LNCAP (cell line): ENCODE measurements at regions not wholly inside any gene's neighbourhood (a gene's known extent, or its start where the extent isn't known, plus 50 kb on each side); places are given as distances from the start of the nearest gene placed in this dataset.

Experiments
- TF ChIP-seq, protein P1 (sequence below): fragments of 450-650 bp; IDR thresholded peaks from 2 replicates; pipeline ENCODE4 v1.5.1; 2017; ENCODE audit warnings: mild to moderate bottlenecking

GRCh38 chr6:125480571-125480970 lies 178.8 kb upstream of the HDDC2 start:
- TF ChIP-seq, protein P1, sequence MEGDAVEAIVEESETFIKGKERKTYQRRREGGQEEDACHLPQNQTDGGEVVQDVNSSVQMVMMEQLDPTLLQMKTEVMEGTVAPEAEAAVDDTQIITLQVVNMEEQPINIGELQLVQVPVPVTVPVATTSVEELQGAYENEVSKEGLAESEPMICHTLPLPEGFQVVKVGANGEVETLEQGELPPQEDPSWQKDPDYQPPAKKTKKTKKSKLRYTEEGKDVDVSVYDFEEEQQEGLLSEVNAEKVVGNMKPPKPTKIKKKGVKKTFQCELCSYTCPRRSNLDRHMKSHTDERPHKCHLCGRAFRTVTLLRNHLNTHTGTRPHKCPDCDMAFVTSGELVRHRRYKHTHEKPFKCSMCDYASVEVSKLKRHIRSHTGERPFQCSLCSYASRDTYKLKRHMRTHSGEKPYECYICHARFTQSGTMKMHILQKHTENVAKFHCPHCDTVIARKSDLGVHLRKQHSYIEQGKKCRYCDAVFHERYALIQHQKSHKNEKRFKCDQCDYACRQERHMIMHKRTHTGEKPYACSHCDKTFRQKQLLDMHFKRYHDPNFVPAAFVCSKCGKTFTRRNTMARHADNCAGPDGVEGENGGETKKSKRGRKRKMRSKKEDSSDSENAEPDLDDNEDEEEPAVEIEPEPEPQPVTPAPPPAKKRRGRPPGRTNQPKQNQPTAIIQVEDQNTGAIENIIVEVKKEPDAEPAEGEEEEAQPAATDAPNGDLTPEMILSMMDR, result no peak

- TF ChIP-seq, protein P1, result no peak
Measured at GRCh38 chr6:125481056-125481455, 179.3 kb upstream of the HDDC2 start.

DNA sequence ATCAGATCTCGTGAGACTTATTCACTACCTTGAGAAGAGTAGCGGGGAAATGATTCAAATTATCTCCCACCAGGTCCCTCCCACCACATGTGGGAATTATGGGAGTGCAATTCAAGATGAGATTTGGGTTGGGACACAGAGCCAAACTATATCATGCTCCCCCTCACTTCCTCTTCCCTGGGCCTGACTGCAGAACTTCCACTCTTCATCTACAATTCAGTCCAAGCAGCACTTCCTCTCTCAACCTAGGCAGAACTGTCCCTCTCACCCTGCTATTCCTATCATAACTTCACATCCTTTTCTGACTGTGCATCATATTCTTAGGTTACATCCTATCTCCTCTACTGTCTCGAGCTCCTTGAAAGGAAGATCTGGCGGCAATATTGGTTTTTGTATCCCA lies 184.0 kb upstream of the HDDC2 start:
- TF ChIP-seq, protein P1, result no peak

DNA sequence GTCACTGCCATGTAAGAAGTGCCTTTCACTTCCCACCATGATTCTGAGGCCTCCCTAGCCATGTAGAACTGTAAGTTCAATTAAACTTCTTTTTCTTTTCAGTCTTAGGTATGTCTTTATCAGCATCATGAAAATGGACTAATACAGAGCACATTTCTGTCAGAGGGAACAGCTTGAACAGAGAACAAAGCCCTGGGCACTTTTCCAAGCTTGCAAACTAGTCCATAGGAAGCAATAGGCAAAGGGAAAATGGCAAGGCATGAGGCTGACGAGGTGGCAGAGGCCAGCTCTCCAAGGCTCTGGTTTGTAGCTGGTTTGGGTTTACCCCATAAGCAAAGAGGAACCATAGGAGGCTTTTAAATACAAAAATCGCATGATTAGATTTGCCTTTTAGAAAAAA lies 185.1 kb upstream of the HDDC2 start:
- TF ChIP-seq, protein P1, result no peak

- TF ChIP-seq, protein P1, result no peak
Measured at GRCh38 chr6:125489579-125490285, 188.0 kb upstream of the HDDC2 start.

DNA sequence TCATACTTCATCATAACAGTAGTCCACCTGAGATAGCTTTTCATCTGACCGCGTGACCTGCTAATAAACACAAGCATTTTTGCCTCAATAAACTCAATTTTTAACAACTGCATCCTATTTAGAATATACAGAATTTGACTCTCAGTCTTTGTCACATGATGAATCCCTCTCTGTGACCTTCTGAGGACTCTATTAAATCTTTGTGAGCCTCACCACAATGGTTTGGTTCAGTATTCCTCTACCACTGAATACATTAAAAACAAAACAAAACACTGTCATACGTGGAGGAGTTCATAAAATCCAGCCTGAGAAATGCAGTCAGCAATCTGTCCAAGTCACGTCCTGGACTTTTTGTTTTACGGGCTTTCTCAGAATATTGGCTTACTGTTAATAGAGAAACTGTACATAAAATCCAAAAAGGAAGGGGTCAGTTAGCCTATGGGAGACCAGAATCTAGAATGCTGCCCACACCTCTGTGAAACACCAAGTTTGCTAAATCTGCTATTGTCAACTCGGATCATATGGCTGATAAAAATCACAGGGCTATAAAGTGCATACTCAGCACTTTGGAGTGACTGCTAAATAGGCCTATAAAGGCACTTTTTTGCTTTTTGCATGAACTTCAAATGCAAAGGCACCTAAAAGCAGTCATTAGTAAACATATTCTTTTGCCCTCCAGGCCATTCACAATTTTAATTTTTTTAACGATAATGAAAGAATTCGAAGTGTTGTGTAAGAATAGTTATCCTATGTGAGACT lies 190.3 kb upstream of the HDDC2 start:
- TF ChIP-seq, protein P1, result no peak

GRCh38 chr6:125498606-125499005 lies 196.8 kb upstream of the HDDC2 start:
- TF ChIP-seq, protein P1, result no peak
